GM21723 (cell line): ENCODE measurements at regions not wholly inside any gene's neighbourhood (a gene's known extent, or its start where the extent isn't known, plus 50 kb on each side); places are given as distances from the start of the nearest gene placed in this dataset.
"Not testable (repeated sequence)": the region's sequence is repeated elsewhere in the genome, so short reads cannot be mapped to it uniquely, and the experiment has no call there.

Source experiments
- ATAC-seq: cut with Tn5 transposase; IDR thresholded peaks from one replicate; pipeline ENCODE4 v1.9.1; 2021; ENCODE audit warnings: mild to moderate bottlenecking, moderate library complexity; ENCODE audit not compliant: unreplicated experiment

DNA sequence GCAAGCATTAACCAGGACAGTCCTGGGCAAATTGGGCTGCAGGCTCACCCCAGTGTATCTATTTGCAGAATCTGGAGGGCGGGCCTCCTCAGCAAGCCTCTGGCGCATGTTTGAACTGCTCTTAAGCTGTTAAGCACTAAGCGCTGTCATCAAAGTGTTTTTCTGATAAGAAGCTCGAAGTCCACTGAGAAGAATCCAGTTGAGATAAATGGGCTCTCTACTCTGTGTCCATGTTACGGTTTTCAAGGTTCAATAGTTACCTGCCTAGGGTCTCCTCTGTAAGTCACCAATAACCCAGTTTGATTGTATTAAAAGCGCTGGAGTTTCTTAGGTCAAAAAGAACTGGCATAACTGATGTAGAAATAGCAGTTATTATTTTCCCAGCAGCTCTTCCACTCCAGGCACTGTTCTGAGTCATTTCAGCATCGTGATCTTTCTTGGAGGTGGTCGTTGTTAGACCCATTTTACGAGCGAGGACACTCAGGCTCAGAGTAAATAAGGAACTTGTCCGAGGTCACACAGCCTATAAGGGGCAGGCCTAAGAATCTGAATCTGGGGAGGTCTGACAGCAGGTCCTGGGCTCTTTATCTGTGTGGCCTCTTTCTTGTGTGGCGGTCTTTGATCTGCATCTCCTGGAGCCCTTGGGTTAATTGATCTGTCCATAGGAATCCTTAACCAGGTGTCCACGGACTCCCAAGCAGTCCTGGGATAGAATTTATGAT, 207.4 kb upstream of the ZNF217 start:
- ATAC-seq: no peak

DNA sequence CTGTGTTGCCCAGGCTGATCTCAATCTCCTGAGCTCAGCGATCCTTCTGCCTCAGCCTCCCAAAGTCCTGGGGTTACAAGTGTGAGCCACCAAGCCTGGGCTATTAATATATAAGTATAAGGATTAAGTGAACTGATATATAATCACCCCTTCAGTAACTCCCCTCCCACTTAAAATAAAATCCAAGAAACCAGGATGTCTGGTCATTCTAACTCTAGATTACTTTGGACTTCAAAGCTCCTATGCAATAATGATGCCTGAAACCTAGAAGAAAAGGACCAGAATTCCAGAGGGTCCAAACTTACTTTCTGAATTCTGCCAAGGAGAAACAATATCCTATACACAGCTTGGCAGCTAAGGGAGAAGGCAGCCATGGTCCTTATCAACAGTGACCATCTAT, 206.8 kb upstream of the ZNF217 start:
- no peak for ATAC-seq

DNA sequence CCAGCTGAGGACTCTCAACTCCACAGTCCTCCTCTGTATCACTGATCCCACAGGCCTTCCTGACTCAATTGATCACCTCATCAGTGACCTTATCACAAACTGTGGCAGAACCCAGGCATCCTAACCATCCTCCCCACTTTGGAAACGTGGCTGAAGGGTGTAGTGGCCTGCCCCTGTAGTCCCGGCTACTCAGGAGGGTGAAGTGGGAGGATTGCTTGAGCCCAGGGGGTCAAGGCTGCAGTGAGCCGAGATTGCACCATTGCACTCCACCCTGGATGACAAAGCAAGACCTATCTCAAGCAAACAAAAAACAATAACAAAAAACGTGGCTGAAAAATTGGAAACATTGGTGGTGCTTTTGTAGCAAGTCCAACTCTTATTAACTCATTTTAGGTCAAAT, 203.4 kb upstream of the ZNF217 start:
- no peak for ATAC-seq

DNA sequence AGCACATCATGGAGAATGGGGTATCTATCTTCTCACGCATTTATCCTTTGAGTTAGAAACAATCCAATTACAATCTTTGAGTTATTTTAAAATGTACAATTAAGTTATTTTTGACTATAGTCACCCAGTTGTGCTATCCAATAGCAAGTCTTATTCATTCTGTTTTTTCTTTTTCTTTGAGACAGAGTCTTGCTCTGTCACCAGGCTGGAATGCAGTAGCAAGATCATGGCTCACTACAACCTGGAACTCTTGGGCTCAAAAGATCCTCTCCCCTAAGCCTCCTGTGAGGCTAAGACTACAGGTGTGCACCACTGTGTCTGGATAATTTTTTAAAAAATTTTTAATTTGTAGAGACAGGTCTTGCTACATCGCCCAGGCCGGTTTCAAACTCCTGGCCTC, 201.5 kb upstream of the ZNF217 start:
- no peak for ATAC-seq

DNA sequence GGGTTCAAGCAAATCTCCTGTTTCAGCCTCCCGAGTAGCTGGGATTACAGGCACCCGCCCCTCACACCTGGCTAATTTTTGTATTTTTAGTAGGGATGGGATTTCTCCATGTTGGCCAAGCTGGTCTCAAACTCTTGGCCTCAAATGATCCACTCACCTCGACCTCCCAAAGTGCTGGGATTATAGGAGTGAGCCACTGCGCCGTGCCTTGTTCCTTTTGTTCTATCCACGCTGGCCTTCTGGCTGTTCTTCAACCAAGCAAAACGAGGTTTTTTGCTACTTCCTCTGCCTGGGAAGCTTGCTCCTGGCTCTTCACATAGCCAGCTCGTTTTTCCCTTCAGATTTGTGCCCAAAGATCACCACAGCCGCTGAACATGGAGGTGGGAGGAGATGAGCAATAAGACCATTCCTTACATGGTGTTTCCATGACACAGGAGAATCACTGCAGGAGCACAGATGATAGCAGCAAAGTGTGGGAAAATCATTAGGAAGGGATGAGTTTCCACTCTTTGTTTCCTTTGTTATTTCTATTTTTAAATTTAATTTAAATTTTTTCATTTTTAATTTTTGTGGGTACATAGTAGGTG, 201.0 kb upstream of the ZNF217 start:
- ATAC-seq: no peak

DNA sequence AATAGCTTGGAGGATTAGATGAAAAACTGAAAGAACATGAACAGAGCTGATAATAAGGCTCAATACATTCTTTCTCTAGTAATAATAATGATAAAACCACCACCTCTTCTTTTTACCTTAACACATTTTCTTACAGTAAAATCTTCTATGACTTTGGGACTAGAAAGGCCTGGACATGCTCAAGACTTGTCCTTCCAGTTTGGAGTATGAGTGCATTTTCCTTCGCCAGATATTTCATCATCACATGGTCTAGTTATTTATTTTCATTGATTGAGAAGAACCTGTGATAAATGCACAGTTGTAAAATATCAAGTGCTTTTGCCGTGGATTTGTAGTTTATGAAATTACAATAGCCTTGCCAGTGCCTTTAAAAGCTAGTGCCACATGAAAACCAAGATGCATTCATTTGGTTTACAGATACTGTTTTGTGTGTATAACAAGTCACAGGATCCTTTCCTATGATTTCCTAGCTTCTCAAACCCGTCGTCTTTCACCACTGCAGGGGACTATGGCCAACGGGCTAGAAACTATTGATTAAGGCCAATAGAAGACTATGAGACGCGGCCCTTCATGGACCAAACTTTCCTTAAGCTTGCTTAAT, 200.2 kb upstream of the ZNF217 start:
- no peak for ATAC-seq

DNA sequence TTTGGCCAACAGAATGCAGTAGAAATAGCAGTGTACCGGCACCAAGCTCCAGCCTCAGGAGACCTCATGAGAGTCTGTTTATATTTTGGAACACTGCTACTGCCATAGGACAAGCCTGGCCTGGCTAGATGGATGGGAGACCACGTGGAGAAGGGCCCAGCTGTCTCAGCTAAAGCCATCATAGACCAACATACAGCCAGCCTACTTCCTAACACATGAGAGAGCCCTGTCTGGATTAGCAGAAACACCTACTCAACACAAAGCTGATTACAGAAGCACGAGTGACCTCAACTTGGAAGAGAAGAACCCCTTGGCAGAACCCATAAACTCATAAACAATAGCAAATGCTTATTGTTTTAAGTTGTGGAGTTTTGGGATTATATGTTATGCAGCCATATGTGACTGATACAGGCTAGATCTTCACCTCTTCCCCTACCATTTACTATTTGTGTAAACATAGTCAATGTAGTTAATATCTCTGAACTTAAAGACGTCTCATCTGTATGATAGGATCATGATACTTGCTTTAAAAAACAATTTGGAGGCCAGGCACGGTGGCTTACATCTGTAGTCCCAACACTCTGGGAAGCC, 199.4 kb upstream of the ZNF217 start:
- no peak for ATAC-seq

DNA sequence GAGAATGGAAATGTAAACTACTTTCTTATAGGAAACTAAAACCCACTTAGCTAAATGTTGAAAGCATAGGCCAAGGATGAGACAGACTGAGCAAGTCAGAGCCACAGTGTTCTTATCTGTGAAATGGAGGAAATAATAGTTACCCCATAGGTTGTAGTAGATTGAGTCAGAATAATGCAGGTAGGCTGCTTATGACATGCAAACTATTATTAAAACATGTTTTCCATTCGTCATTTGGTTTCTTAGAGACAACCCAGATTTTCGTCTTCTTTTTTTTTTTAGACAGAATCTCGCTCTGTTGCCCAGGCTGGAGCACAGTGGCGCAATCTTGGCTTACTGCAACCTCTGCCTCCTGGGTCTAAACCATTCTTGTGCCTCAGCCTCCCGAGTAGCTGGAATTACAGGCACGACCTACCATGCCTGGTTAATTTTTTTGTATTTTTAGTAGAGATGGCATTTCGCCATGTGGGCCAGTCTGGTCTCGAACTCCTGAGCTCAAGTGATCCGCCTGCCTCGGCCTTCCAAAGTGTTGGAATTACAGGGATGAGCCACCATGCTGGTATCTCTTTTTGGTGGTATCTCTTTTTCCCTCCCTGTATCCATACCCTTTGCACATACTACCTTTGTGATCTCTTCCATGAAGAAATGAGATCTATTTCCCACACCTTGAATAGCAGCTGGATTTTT, 196.5 kb upstream of the ZNF217 start:
- no peak for ATAC-seq

DNA sequence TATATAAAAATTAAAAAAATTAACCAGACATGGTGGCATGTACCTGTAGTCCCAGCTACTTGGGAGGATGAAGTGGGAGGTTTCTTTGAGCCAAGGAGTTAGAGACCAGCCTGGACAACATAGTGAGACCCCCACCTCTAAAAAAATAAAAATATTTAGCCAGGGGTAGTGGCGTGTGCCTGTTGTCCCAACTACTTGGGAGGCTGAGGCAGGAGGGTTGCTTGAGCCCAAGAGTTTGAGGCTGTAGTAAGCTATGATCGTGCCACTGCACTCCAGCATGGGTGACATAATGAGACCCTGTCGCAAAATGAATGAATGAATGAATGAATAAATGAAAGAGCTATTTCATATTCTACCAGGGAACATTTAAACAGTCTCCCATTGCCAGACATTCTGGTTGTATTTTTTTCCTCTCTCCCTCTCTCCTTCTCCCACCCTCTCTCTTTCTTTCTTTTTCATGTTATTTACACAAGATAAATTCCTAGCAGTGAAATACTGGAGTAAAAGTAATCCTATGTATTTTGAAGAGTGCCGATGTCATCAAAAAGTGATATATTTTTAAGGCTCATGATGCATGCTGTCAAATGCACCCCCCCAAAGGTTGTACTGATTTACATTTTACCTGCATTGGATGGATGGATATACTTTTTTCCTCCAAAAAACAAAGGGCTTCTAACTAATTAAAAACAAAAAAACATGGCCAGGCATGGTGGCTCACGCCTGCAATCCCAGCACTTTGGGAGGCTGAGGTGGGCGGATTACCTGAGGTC, 194.8 kb upstream of the ZNF217 start:
- ATAC-seq: no peak

DNA sequence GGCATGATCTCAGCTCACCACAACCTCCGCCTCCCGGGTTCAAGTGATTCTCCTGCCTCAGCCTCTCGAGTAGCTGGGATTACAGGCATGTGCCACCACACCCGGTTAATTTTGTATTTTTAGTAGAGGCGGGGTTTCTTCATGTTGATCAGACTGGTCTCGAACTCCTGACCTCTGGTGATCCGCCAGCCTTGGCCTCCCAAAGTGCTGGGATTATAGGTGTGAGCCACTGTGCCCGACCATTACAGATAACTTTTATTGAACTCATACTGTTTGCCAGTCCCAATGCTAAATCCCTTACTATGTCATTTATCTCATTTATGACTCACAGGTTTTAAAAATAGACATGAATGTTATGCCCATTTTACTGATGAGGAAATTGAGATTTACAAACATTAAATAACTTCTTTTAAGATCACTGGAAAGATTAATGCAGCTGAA, 193.9 kb upstream of the ZNF217 start:
- ATAC-seq: not testable (repeated sequence)

DNA sequence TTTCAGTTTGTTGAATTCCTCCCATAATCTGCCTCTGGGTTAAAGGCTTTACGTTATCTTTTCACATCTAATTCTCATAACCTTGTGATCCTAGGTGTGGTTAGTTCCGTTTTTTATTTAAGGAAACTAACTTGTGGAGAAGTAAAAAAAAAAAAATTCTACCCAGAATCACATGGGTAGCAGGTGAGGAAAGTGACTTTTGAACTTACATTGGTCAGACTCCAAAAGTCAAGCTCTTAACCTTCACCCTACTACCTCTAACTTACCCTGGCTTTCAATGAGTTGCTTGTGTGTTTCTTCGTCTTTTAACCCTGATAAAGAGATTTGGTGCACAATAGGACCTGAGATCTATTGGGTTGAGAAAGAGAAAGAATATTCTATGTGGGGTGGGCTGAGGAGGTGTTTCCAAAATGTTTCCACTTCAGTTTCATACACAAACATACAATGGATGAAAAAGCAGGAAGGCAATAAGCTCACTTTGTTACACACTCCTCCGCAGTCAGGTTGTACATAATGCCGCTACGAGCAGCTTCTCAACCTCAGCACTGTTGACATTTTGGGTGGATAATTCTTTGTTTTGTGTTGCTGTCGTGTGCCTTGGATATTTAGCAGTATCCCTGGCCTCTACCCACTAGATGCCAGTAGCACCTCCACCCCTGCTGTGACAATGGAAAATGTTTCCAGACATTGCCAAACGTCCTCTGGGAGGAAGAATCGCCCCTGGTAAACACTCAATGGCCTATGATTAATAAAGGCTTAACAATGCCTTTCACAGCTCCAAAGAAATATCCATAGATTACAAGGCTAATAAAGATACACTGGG, 193.0 kb upstream of the ZNF217 start:
- no peak for ATAC-seq

DNA sequence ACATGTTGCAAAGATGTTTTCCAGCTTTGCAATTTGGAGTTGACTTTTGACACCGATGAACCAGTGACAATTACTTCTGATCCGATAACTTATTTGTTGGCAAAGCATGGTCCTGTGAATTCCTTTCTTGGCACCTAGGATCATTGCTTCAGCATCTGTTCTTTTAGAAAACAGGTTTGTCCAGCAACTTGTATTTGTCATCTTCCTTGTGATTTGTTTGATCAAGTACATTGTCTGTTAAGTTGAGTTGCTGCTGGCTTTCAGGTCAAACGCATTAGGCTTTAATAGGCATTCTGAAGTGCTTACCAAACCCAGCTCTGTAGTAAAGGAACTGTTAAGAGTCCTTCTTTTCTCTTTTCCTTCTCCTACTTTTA, 192.4 kb upstream of the ZNF217 start:
- ATAC-seq: no peak

DNA sequence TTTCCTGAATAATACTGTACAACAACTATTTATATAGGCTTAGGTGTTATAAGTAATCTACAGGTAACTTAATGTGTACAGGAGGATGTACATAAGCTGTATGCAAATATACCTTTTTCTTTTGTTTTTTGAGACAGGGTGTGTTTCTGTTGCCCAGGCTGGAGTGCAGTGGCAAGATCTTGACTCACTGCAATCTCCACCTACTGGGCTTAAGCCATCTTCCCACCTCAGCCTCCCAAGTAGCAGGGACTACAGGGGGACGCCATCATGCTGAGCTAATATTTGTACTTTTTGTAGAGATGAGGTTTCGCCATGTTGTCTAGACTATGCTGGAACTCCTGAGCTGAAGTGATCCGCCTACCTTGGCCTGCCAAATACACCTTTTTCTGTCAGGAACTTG, 191.7 kb upstream of the ZNF217 start:
- ATAC-seq: no peak

DNA sequence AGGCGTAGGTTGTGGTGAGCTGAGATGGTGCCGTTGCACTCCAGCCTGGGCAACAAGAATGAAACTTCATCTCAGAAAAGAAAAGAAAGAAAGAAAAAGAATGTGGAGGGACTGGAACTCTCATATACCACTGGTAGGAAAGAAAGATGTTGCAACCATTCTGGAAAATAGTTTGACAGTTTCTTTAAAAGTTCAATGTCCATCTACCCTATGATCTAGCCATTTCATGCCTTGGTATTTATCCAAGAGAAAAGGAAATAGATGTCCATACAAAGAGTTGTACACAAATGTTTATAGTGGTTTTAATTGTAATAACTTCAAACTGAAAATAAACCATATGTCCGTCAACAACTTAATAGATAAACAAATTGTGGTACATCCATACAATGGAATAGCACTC, 190.1 kb upstream of the ZNF217 start:
- ATAC-seq: no peak

DNA sequence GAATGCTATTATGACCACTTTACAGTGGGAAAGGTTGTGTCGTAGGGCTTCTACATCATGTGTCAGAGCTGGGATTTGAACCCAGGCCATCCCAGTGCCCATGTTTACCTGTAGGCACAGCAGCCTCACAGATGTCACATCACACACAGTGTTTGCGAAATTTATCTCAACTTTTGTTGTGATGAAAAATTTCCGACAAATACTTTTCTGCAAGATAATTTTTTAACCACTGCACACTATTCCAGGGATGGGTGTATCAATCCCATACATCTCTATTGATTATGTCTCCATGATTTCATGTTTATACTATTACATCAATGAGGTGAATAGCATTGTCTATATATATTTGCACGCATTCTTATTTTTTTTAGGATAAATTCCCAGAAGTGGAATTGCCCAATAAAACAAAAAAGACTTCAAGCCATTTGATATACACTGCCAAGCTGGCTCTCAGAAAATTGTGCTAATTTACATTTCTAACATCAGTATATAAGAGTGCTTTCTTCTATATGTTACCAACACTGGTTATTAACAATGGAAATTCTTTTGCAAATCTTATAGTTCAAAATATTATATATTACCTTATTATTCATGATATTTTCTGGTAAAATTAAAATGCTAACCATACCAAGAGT, 189.1 kb upstream of the ZNF217 start:
- no peak for ATAC-seq

DNA sequence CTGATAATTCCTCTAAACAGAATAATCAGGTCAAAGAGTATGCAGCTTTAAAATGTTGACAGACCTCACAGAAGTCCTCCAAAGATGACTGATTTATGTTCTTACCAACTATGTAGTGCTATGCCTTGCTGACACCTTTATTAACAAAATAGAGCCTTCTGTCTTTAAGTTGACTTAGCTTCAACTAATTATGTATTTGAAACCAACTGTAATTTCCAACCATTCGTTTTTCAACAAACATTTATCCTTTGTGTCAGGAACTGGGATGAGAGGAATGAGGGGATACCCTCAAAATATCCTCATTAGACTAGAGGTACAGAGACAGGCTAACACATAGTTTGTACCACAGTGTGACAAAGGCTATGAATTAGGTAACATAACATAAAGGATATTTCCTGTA, 186.2 kb upstream of the ZNF217 start:
- ATAC-seq: no peak

DNA sequence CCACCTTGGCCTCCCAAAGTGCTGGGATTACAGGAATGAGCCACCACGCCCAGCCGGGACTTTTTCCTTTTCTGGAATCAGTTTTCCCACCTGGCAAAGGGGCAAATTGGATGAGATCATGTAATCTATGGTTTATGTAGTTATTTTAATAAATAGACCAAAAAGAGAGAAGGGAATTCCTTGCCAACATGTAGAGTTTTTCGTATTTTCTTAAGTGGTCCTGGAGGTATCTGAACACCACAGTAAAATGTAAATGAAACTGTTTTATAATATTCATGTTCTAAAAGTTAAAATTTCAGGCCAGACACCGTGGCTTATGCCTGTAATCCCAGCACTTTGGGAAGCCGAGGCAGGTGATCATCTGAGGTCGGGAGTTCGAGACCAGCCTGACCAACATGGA, 185.1 kb upstream of the ZNF217 start:
- ATAC-seq: no peak

DNA sequence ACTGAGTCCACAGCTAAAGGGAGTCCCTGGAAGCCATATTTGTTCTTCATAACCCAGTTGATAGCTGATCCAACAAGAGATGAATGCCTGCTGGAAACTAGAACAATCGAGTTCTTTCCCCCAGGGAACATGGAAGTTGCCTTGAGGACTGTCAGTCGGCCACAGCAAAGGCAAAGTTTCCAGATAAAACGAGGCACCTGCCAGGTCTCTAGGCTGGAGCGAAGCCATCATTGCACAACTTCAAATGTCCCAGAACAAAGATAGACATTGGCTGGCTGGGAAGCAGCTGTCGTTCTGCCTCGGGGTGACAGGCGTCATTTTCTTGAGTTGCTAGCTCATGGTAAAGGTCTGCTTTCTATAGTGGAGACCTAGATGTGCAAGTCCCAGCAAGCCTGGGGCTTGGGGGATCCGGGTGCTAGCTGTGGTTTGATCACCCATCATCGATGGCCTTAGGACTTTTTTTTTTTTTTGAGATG, 184.4 kb upstream of the ZNF217 start:
- no peak for ATAC-seq

DNA sequence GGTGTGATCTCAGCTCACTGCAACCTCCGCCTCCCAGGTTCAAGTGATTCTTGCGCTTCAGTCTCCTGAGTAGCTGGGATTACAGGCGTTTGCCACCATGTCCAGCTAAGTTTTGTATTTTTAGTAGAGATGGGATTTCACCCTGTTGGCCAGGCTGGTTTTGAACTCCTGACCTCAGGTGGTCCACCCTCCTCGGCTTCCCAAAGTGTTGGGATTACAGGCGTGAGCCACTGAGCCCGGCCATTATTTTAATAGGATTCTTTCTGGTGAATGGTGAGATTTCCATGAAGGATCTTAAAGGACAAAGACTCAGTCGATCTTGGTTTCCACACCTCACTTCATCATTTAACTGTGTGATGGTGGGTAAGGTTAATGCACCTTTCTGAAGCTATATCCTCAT, 183.8 kb upstream of the ZNF217 start:
- not testable (repeated sequence) for ATAC-seq
